ENCODE measurements at regions not wholly inside any gene's neighbourhood (a gene's known extent, or its start where the extent isn't known, plus 50 kb on each side); places are given as distances from the start of the nearest gene placed in this dataset.

DNA sequence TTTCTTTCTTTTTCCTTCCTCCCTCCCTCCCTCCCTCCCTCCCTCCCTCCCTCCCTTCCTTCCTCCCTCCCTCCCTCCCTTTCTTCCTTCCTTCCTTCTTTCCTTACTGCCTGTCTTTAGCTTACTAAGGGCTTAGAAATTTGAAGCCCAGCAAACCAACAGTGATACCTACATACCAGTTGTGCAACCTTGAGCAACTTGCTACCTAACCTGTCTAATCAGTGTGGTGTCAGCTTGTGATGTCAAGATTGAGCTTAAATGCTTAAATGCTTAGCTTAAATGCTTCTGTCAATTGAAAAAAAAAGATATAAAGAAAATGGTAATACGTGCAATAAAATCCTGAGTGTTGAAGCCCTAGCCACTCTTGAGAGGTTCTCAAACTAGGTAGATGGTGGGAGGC, 728.6 kb downstream of the TRIML1 start:
- DNase-seq, result no peak

DNA sequence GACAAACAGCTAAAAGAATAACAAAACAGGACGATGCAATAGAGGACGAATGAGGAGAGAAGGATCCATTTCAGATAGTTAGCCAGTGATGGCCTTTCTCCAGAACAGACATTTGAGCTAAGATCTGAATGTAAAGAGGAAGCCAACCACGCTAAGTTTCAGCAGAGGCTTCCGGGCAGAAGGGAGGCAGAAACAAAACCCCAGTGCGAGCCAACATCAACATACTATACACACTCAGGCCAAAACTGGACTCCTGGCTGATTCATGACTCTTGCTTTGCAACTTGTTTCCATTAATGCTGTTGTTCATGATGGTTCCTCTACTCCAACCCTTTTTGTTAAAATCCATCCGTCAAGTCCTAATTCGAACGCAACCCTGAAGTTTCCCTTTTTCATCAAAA, 730.3 kb downstream of the TRIML1 start:
- DNase-seq, result no peak

DNA sequence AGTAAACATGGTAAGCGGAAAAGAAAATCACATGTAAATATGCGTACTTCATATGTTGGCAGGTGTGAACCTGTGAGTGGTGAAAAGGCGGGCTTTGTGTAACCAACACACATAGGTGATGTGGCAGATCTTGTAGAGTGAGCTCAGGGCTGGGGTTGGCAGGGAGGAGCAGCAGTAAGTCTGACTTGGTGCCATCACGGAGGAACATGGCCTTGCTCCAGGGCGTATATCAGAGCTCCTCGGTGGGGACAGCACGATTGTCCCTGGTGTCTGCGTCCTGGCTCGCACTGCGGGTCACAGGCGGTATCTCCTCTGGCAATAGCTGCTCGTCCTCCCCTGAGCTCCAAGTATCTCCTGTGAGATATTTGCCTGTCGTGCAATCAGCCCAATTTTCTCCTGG, 733.6 kb downstream of the TRIML1 start:
- DNase-seq, result no peak

DNA sequence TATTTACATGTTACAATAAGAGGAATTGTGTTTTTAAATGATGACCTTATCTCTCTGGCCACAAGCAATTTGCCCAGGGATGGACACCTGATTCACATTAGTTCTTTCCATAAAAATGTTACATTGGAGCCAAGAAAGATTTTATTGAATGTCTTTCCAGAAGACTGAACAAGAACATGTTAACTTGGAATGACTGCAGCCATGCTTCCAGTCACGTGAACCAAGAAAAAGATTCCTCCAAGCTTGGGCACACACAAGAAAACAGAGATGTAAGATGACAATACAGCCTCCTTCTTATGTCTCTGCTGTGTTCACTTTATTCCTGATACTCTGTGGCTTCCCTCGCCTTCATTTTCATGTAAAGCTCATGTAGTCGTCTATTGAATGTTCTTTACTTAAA, 737.6 kb downstream of the TRIML1 start:
- DNase-seq, result no peak

DNA sequence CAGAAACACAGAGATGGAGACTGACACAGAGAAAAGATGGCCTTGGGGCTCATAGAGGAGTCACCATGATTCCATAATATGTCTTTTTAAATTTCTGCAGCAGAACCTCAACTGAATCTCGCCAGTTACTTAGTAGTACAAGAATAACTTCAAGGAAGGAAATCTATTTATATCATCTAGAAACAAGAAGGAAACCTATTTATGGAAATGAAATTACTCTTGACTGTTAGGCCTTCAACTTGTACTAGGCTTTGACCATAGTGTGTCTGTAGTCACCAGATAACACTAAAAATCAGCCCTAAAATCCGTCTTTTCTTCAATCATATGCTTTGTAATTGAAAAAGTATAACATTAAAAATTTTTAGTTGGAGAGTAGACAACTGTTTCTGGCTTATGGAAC, 740.4 kb downstream of the TRIML1 start:
- no peak for DNase-seq

DNA sequence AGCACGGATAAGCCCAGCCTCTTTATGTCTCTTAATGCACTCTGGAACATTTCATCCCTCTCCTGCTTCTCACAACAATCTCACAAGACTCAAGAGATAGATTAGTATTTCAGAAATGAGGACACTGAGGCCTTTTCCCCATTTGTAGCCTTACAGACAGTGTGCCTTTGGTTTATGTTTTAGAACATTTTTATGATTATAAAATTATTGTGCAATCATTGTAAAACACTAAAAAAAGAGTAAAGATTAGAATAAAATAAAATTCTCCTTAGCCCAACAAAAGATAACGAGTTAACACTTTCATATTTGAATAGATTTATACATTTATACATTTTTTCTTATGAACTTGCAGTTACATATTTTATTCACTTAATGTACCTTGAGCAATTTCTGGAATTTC, 748.7 kb downstream of the TRIML1 start:
- no peak for DNase-seq

DNA sequence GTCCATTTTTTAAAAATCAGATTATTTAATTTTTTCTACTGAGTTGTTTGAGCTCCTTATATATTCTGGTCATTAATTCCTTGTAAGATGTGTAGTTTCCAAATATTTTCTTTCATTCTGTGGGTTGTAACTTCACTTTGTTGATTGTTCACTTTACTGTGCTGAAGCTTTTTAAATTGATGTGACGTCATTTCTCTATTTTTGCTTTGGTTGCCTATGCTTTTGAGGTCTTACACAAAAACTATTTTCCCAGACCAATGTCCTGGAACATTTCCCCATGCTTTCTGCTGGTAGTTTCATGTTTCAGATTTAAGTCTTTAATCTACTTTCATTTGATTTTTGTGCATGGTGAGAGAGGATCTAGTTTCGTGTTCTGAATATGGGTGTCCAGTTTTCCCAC, 753.6 kb downstream of the TRIML1 start:
- DNase-seq, result no peak

DNA sequence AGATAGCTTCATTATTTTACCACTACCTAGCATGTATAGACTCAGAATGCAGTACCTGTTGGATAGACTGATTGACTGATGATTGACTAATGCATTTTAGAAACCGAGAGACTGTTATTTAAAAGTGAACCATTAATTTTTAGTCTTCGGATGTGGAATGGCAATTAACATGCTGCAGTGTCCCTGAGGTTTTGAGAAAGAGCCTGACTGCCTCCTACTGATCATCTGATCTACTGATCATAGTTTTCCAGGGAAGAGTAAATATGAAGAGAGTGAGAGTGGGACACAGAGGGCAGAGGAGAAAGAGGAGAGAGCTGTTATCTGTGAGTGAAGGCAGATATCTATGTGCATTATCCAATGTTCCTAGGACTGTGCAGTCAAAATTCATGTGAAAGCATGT, 764.7 kb downstream of the TRIML1 start:
- DNase-seq, result no peak

DNA sequence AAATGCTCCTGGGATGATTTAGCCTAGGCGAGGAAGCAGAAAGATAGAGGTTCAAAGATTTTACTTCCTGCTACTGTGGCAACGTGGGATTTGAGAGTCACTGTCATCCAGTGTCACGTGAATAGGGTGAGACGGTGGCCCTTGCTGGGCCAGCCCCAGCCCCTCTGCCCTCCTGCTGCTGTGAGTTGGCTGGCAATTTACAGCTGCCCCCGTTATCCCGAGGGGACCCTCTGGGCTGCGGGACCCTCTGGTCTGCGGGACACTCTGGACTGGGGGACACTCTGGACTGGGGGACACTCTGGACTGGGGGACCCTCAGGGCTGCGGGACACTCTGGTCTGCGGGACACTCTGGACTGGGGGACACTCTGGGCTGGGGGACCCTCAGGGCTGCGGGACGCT, 765.4 kb downstream of the TRIML1 start:
- no peak for DNase-seq

DNA sequence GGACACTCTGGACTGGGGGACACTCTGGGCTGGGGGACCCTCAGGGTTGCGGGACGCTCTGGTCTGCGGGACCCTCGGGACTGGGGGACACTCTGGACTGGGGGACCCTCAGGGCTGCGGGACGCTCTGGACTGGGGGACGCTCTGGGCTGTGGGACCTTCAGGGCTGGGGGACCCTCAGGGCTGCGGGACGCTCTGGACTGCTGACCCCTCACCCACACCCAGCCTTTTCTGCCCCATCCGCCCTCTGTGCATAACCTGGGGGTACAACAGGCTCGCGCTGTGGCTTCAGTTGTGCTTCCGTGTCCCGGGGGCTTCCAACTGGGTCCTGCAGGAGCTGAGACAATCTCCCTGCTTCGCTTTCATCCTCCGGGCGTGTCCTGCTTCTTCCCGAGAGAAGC, 766.0 kb downstream of the TRIML1 start:
- no peak for DNase-seq

DNA sequence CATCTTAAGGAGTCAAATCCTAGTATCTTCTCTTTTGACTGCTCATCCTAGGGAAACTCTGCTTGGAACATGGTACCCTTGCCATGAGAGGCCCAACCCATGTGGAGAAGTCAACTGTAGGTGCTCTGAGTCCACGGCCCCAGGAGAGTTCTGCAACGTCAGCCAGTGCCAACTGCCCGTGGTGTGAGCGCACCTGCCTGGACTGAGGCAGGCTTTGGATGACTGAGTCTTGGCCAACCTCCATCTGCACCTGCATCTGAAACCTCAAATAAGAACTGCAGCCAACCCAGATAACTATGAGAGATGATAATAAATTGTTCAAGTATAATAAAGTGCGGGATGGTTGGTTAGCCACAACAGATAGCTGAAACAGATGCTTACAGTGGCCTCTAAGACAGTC, 772.0 kb downstream of the TRIML1 start:
- no peak for DNase-seq

DNA sequence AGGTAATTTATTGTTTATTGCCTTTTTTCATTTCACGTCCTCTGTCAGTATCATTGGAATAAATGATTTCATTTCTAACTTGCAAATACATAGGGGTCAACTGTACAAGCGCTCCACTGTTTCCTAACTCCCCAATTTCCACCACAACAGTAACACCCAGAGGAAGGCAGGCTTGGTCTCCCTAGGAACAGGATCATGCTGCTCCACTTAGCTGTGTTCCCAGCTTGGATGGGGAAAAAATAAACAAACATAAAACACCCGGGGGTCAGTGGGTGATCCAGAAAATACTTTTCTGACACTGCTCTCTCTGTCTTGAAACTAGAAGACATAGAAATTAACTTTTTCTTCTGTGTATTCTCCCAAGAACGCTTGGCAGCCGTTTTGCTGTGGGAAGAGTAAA, 772.5 kb downstream of the TRIML1 start:
- DNase-seq, result no peak

DNA sequence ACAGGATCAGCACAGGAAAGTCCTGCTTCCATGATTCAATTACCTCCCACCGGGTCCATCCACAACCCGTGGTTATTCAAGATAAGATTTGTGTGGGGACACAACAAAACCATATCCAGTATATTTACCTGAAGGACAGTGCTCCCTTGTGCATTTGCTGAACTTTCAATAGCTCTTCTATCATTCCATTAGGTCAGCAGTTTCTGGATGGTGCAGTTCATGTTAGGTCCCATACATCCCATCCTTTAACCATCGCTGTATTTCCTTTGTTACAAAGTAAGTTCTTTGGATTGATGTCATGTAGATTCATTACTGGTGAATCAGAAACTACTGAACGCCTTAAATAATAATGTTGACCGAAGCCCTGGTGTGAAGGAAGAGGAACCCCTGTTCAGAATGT, 775.9 kb downstream of the TRIML1 start:
- no peak for DNase-seq

DNA sequence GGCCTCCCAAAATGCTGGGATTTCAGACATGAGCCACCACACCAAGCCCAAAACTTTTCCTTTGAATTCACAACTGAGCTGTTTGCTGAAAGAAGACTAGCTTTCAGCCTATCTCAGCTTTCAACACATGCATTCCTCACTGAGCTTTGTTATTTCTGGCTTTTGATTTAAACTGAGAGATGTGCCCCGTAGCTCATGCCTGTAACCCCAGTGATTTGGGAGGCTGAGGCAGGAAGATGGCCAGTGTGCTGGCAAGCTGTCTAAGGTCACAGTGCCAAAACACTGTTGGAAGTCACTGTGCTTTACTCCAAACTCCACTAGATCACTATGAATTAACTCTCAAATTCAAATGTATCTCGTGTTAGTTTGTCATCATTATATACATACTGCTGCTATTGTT, 779.5 kb downstream of the TRIML1 start:
- DNase-seq, result no peak

DNA sequence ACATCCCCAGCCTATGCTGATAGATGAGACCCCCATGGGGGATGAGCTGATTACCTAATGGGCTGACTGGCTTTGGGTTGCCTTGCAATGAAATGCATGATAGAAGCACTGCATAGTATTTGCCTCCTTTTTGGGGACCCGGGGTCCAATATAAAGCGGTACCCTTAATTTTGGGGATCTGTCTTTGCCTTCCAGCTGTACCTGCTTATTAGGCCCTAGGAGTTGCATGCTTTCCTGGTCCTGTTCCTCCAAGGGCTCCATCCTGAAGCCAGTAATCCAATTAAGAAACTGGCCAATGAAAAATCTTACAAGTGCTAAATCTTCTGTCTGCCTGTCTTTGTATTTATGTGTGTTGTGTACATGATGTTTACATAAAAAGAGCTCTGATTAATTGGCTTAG, 791.6 kb downstream of the TRIML1 start:
- no peak for DNase-seq

DNA sequence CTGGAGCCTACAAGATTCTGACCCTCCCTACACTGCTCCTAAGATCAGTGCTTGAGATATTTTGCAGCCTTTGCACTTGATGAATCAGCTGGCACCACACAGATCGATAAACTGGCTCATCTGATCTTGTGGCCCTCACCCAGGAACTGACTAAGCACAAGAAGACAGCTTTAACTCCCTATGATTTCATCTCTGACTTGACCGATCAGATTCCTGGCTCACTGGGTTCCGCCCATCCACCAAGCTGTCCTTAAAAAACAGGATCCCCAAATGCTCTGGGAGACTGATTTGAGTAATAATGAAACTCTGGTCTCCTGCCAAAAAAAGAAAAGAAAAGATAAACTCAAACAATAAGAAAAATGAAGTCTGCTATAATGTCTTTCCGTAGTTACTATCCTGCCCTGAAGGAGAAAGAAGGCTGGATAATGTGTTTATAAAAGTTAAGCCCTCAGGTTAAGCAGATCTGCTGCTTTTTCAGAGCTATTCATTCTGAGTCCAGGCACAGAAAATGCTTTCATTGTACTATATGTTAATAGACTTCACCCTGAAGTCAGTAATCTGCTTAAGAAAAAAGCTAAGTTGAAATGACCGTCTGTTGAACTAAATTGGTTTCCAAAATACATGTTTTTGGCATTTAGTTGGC, 795.2 kb downstream of the TRIML1 start:
- DNase-seq, result no peak

DNA sequence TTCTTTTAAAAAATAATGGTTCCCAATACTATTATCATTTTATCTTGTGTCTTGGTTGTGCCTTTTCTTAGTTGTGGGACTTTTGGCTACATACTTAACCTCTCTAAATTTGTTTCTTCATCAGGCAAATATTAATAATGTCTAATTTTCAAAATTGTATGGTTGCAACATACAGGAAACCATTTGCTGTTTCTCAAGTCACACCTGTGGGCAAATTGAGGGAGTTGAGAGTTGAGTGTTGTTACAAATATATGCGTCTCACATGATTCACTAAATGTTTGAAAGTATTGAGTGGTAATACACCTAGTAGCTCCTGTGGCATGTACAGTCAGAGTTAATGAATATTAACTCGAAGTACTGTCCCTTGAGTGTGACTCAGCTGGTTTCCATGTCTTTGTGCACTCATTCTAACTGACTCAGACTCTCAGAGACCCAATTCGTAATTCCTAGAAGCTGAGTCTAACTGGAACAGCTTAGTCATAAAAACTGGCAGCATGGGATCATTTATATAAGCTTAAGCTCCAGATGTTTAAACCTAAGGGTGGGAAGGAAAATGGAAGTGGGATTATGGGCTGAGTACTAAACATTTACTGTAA, 802.4 kb downstream of the TRIML1 start:
- no peak for DNase-seq

DNA sequence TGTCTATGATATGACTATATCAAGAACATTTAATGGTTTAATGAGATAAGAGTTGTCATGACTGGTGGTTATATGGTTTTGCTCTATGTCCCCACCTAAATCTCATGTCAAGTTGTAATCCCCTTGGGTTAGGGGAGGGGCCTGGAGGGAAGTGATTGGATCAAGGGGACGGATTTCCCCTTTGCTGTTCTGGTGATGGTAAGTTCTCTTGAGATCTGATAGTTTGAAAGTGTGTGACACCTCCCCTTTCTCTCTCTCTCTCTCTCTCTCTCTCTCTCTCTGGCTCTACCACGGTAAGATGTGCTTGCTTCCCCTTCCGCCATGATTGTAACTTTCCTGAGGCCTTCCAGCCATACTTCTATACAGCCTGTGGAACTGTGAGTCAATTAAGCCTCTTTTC, 803.4 kb downstream of the TRIML1 start:
- no peak for DNase-seq

DNA sequence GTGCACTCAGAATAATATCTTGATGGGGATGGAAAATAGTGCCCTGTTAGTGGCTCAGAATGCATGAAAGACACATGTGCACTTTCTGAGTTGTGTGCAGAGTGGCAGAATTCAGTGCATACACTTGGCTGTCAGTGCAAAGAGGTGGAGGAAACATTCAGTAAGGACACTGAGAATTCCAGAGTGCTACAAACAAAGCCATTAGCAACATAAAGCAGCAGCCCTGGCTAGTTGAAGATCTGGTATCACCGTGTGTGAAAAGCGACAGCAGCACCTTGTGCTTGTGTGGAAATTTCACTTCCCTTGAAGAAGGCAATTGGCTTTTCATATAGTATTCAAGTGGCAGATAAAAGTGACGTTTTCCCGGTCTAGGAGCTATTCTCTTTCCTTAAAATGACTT, 810.4 kb downstream of the TRIML1 start:
- no peak for DNase-seq

DNA sequence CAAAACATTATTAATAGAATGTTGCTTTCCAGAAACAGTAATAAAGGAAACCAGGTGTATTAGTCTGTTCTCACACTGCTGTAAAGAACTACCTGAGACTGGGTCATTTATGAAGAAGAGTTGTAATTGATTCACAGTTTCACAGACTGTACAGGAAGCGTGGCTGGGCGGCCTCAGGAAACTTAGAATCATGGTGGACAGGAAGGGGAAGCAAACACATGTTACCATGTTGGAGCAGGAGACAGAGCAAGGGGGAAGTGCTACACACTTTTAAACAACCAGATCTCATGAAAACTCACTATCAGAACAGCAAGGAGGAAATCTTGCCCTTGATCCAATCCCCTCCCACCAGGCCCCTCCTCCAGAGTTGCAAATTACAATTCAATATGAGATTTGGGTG, 815.8 kb downstream of the TRIML1 start:
- no peak for DNase-seq

DNA sequence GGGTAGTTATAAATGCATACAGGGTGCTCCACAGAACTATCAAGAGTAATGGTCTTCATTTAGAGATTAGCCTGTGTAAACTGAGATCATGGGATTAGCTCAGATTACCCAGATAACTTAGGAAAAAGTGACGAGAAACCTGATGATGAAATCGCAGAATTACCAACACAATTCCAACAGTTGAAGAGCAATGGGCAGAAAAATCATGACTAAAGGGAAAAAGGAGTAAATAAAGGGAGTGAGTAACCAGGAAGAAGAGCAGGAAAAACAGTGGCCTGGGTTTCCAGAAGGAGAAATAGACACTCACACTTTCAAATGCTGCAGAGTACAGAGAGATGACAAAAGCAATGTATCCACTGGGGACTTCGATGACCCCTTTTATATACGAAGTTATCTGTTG, 817.3 kb downstream of the TRIML1 start:
- DNase-seq, result no peak

DNA sequence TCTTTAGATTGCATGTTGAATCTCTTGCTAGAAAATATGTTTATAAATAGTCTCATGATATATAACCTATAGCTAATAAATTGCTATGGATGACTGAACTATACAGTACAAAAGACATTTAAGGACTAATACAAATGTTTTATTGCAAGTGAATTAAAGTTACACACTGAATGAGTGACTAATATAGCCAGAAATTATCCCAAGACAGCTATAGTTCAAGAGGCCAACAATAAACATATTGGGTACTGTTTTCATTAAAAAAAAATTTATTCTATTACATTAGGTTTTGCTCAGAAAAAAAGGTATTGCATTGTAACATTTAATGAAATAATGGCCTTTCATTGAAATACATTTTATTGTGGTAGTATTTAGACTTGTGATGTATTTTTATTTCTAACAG, 819.1 kb downstream of the TRIML1 start:
- DNase-seq, result no peak

DNA sequence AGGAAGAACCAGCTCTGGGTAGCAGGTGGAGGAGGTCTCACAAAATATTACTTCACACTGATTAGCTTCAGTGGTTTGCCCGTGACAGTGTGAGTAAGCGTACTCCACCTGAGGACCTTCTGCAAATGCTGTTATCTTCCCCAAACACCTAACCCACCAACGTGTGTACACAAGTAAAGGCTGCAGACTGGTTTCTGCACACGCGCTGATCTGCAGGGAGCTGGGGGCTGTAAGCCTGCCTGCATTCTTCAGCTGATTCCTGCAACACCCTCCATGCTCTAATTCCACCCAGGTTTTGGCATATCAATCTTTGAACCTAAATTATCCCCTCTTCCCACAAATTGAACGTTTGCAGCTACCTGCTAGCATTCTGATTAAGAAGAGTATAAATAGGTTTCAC, 820.2 kb downstream of the TRIML1 start:
- no peak for DNase-seq

DNA sequence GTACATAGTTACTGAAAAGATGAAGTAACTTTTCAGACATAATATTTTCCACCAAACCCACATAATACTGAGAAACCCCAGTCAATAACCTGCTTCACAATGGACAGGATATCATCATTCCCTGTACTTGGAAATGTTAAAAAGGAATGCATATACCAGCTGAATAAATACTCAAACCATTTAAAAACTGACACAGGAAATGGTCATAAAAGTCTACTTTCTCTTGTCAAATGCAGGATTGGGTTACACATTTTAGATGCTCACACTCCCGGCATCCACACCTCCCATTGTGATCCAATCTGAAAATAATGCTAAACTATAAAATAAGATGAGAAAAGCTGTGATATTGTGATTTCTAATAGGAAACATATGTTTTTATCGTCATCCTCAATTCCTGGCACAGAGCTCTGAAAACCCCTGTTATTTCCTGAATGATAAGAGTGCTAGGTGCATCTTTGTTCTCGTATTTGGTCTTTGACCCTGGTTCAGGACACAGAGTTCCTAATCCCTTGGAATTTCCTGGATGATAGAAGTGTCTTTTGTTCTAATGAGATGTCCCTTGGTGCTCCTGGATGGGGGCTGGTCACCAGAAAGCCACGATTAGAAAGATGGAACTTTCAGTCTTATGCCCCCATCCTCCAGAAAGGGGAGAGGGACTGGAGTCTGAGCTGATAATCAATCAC, 821.3 kb downstream of the TRIML1 start:
- no peak for DNase-seq

DNA sequence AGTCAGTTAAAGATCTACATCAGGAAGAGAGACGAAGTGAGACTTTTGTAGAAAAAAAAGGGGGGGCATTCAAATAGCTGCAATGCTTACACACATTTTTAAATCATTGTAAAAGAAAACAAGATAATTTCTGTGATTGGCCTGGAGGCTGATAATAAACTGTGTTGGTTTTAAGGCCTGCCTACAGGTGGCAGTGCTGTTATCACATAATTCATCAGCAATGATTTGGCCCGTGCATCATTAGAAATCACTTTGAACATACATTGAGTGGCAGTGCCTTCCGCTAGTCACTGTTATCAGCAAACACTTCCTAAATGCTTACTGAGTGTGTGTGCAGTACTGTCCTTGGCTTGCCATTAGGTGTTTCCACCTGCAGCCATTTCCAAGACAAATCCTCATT, 831.9 kb downstream of the TRIML1 start:
- DNase-seq, result no peak
